B cell (primary cell): ENCODE measurements at regions not wholly inside any gene's neighbourhood (a gene's known extent, or its start where the extent isn't known, plus 50 kb on each side); places are given as distances from the start of the nearest gene placed in this dataset.

Experiments
- EZH2 ChIP-seq: IDR thresholded peaks from 2 replicates; pipeline ENCODE4 v1.6.1; 2012; ENCODE audit warnings: borderline replicate concordance, low read depth, mild to moderate bottlenecking, moderate library complexity, low read length; ENCODE audit not compliant: insufficient read depth, poor library complexity, severe bottlenecking
- TF ChIP-seq, protein P1 (sequence below): fragments of 200-600 bp; IDR thresholded peaks from one replicate; pipeline ENCODE4 v1.8.0; 2022; ENCODE audit warnings: antibody characterized with exemption, mild to moderate bottlenecking

DNA sequence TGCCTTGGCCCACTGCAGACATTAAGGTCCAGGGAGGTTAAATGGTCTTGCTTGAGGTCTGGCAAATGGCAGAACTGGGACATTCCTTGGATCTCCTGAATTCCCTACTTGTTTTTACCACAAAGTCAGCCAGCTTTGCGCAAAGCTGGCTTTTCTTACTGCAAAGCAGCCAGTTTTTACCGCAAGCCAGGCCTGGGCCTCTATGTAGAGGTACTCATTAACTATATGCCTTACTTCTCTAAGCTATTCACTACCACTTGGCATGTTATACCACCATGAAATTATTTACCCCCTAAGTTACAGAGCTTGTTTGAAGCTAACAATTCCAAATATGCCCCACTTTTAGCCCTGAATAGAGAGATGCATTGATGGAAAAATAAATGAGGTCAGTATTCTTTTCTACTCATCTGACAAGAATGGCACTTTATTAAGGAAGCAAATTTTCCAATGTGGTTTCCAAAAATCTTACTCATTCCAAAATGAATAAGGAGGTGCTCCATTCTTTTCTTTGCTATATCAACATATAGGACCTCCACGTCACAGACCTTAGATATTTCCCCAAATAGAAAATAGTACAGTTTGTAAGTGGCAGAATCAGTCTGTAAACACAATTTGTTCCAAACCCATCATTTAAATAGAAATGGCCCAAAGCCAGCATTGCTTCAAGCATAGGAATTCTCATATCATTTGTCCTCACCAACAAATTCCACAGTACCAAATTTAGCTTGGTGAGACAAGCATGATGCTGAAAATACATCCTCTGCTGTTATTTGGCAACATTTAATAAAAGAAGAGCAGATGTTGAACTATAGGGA lies 143.9 kb upstream of the TSC22D1 start:
- TF ChIP-seq, protein P1, sequence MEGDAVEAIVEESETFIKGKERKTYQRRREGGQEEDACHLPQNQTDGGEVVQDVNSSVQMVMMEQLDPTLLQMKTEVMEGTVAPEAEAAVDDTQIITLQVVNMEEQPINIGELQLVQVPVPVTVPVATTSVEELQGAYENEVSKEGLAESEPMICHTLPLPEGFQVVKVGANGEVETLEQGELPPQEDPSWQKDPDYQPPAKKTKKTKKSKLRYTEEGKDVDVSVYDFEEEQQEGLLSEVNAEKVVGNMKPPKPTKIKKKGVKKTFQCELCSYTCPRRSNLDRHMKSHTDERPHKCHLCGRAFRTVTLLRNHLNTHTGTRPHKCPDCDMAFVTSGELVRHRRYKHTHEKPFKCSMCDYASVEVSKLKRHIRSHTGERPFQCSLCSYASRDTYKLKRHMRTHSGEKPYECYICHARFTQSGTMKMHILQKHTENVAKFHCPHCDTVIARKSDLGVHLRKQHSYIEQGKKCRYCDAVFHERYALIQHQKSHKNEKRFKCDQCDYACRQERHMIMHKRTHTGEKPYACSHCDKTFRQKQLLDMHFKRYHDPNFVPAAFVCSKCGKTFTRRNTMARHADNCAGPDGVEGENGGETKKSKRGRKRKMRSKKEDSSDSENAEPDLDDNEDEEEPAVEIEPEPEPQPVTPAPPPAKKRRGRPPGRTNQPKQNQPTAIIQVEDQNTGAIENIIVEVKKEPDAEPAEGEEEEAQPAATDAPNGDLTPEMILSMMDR = no peak
- TF ChIP-seq EZH2 = no peak
